ENCODE measurements at regions not wholly inside any gene's neighbourhood (a gene's known extent, or its start where the extent isn't known, plus 50 kb on each side); places are given as distances from the start of the nearest gene placed in this dataset.

DNA sequence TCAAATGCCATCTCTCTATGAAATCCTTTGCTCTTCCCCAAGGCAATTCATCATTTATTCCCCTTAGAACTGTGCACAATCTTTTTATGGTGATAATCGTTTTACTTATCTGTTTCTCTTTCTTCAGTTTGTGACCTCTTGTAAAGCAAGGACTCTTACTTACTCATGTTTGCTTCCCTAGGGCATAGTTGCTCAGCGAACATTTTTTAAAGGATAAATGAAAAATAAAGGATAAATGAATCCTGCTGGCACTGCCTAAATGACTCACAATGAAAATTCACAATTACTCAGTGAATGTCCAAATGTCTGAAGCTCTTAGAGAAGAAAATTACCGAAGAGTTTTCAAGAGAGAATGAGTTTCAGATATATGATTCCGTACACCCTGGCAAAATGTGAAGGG is 671.7 kb downstream of the CDH11 start:
- DNase-seq = no peak

DNA sequence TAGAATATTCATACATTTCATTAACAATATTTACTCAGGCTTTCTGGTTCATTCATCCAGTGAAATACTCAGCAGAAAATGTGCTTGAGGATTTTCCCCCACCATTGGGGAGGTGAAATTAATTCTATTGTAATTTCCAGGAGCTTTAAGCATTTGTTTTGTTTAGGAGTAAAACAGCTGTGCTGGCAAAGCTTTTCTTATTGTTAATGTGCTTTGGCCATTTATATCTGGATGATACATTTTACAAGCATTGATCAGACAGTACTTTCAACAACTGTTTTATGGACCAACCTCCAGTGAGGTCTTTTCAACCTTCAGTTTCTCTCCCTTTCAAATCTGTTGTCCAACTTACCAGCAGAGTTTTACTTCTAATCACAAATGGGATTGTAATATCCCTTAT is 672.4 kb downstream of the CDH11 start:
- DNase-seq = no peak

DNA sequence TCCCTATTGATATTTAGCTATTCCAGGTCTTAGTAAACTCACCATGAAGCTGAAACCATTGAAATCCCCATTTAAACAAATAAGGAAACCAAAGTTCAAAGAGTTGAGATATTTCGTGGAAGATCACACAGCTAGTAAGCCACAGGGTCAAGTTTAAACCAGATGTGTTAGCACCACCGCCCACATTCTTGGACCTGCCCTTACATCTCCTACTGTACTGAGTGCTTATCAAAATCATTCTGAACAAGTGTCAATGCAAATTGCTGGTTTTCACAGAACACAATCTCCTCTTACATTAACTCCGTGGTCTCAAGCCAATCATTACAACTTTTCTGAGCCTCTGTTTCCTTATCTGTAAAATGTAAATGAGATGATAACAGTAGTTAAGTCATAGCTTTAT is 676.2 kb downstream of the CDH11 start:
- no peak for DNase-seq

DNA sequence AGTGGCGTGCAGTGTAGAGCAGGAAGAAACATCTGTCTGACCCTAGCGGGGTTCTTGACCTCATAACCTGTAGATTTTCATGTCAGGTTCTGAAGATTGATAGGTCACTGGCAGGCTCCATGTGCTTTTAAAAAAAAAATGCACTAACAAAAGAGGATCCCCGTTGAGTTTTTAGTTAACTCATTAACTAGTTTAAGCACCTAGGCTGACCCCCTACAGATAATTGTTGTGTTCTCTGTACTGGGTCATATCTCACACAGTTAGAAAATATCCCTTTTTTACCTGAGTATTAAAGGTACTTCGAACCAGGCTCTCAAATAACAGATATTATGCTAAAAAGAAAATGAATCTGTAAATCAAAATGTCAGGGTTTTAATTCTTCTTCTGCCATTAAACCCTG is 676.6 kb downstream of the CDH11 start:
- DNase-seq = no peak

DNA sequence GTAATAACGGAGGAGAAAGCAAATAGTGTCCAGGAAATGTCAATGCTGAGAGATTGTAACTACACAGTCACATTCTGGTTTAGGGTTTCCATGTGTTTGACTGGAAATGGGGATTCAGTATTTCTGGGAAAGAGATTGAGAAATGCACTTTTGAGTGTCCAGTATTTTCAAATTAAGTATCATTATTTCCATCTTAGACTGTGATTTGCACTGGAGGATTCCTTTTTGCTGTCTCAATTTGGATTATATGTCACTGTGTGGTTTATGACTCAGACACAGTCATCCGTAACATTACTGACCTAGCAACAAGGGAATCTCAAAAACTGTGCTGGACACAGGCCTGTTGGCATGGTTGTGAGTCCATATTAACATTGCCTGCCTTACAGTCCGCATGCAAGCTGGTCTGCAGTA is 681.4 kb downstream of the CDH11 start:
- DNase-seq = no peak

DNA sequence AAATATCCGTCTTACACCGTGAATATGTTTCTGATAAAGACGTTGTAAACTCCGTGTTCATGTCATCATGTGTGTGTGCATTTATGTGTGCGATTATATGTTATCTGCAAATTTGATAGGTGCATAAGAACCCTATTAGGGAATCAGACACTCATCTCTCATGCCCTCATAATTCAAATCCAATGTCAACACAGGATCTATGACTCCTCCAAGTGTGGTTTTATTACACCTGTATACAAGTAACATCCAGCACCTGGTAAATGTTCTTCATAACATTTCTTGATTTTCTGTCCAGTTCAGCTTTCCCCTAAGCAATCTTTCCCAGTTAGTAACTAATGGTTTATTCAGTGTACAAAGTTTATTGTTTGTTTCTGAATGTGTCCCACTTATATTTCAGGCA is 681.9 kb downstream of the CDH11 start:
- no peak for DNase-seq

DNA sequence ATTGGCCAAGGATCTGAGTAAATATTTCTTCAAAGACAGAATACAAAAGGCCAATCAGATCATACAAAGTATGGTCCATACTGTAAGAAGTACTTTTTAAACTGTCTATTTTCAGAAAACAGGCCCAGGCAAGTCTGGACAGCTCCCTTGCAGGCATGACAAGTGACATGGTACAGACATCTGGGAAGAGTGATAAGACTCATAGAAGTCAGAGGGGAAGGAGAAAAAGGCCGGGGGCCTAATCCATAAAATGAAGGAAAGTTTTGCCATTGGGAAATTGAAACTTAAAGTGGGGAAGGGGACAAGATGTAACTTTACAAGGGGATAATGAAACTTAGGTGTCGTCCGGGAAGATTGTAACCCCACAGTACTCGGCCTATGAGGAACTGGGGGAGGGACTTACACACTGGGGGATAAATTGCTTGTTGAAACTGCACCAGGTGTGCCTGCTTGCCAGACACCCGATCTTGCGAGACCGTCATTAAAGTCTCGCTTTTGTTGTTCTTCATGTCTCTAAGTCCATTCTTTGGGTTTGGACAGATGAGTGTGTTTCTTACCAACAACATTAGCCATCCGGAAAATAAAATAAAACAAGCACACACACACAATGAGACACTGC is 684.0 kb downstream of the CDH11 start:
- no peak for DNase-seq

DNA sequence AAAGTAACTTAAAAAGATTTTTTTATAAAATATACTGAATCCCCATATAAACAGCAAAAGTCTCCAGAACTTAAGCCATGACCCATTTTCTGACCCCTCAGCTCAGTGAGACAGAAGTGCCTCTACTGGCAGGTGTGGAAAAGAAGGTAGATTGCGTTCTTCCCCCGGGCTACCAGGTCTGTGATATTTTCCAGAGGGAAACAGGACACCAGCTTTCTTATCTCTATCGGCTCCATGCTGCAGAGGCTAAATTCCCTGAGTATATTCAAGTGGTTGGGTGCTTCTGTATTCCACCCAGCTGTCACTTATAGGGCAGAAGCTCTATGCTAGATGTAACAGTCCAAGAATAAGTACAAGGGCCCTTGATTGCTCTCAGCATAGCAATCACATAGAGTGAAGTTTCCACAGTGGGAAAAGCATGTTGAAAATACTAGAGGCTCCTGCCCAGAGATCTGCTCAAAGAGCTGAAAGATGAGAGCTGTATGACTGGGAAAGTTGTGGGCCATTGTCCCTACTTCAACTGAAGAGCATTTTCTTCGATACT is 687.3 kb downstream of the CDH11 start:
- DNase-seq = no peak

DNA sequence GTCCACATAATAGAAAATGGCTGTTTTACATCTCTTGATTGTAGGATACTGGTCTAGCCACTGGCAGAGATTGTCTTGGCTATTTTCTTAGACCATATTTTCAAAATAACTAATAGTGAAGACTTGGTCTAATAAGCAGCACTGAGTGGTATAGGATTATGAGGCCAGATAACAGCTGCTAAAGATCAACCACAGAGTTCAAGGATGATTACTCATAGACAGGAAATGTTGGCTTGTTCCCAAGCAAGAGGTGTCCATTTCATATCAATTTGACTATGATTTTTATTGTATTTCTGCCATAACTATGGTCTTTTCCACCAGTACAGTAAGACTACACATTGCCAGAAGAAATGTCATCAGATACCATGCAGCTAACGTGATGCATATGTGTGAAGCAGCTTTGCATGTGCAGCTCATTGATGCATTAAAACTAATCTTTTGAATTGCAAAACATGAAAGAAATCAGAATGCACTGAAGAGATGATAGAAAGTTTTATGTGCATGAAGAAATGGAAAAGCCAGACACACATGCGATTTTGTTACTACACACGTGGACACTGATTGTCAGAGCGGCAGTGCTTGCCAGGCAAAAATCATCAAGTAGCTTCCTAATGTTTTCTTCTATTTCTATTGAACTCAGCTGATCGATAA is 693.3 kb downstream of the CDH11 start:
- DNase-seq = no peak

DNA sequence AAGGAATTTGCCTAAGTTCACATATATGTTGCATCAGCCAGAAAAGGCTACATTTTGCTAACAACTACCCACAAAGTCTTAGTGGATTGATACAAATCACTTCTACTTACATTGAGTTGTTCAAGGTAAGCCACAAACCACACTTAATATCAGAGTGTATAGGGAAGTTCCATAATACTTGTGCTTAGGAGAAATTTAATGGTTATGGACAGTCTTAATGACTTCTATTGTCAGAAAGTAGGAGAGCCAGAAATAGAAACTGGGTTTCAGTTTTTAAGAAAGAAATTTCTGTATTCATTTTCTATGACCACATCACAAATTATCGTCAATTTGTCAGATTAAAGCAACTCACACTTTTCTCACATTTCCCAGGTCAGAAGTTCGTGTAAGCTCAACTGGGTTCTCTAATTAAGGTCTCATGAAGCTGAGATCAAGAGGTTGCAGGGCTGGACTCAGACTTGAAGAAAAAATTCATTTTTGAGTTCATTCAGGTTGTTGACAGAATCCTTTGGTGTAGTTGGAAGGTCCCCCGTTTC is 695.7 kb downstream of the CDH11 start:
- no peak for DNase-seq

DNA sequence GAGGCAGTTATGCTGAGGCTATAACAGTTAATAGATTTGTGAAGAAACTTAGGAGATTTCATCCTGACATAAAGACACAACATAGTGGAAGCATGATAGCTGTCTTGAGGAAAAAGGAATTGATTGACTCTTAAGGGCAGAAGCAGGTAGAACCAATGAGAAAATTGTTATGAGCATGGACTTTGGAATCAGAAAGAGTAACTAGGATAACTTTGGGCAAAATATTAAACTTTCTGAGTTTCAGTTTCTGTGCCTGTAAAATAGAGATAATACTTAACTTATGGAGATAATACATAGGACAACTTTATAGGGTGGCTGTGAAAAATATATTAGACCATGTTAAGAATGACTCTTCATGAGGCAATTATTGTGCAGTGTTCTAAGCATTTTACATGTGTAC is 696.5 kb downstream of the CDH11 start:
- no peak for DNase-seq

DNA sequence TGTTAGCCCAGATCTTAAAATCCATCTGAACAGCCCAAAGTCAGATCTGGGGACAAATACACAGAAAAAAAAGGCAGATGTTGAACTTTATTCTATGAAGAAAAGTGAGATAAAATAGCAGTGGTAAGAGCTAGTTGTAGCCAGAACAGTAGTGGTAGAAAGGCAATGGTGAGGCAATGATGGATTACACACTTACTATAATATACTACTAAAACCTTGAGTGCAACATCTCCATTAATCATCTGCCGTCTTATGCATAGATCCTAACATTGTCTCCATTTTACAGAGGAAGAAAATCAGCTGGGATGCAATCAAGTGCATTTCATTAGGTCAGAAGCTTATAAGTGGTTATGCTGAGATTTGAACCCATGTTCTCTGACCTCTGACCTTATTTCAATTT is 699.6 kb downstream of the CDH11 start:
- no peak for DNase-seq

DNA sequence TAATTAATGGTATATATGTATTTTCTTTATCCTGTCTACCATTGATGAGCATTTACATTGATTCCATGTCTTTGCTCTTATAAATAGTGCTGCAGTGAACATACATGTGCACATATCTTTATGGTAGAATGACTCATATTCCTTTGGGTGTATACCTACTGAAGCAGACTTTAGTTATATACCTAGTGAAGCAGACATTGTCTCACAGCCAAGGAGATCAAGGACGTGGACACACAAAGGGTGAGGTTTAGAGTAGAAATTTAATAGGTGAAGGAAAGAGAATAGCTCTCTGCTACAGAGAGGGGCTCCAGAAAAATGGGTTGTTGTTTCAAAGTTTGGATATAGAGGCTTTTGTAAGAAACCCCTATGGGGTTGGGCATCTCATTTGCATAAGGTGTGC is 700.3 kb downstream of the CDH11 start:
- no peak for DNase-seq

DNA sequence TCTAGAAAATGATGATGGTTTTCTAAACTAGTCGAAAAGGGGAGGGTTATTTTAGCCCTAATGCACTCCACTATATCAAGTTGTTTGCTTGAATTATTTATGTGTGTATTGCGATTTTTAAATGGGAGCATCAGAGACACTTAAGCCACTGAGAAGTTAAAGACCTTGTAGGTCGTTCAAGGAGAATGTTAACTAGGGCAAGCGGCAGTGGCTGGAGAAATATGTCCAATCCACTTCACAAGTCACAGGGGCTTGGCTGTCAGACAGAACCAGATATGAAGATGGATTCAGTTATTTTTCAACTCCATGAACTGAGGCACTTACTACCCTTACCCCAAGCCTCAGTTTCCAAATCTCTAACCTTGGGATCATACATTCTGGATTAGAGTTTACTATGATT is 702.0 kb downstream of the CDH11 start:
- no peak for DNase-seq

DNA sequence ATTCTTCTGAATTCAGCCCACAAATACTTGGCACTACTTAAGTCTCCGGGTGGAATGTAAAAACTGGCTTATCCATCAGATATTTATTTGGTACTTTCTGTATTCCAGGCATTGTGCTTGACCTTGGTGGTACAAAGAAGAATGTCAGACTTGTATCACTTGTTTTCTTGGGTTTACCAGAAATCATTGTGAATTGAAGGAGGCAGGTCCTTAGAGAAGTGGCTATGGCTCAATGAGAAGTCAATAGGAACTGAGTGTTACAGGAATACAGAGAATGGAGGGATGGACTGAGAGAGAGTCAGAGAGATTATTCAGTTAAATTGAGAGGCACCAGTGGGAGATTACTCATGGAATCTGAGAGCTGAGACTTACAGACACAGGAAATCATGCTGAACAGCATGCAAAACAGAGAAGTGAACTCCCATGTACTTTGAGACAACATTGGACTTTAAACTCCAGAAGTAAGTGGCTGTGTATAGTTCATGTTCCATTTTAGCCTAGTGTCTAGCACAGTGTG is 704.1 kb downstream of the CDH11 start:
- no peak for DNase-seq

DNA sequence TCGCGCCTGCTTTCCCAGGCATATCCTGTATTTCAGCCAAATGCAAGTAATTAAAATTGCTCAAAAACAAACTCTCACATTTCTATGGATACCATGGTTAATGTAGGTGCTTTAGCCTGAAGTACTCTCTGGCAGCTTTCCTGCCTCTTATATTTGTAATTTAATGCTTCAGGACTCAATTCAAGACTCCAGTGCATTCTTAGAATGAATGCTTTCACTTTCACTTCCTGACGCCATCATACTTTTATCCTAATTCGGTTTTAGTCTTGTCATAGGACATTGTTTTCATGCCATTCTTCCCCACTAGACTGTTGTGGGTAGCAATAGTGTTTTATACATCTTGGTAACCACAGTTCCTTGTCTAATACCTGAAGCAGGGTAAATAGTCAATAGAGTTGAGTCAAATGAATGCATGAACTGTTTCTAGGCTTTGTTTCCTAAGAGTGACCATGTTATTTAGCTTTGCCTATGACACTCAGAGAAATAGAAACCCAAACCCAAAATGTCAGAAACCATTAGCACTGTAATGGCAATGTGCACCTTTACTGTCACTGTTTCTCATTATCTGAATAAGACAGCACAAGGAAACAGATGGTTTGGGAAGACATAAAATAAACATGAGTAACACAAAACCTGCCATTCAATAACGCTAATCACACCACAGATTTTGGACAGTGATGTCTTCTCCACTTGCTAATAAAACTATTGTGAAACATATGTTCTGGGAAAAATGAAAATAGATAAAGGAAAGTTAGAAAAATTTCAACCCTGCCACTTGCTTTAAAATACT is 705.5 kb downstream of the CDH11 start:
- no peak for DNase-seq

DNA sequence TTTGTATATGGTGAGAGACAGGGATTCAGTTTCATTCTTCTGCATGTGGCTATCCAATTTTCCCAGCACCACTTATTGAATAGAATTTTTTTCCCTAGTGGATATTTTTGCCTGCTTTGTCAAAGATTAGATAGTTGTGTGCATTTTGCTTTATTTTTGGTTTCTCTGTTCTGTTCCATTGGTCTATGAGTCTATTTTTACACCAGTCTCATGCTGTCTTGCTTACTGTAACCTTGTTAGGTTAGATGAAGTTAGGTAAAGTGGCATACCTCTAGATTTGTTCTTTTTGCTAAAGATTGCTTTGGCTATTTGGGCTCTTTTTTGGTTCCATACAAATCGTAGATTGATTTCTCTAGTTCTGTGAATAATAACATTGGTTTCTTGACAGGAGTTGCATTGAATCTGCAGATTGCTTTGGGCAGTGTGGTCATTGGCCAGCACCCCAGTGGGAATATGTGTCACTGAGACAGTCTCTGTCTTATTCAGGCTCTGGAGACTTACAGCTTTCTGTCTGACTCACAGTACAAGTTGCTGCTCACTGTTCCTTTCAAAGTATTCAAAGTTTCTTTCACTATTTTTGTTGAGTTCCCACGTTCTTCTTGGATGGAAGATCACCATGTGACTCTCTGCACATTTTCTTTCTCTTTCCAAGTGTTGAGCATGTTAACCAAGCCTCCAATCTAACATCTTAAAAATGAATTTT is 709.1 kb downstream of the CDH11 start:
- DNase-seq = no peak

DNA sequence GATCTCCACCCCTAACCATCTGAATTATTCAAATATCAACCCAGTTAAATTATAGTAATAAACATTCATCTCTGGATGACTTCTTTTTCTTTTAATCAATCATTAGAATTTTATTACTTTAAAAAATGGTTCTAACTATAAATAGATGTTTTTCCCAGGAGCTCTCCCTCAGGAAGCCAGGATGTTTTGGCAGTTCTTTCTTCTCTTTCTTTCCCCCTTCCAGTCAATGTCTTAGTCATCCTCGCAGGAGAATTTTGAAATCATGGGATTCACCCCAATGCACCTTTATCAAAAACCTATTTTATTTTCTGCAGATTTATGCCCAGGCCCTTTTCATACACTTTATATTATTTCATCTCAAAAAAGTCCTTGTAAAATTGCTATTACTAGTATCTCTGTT is 711.6 kb downstream of the CDH11 start:
- no peak for DNase-seq

DNA sequence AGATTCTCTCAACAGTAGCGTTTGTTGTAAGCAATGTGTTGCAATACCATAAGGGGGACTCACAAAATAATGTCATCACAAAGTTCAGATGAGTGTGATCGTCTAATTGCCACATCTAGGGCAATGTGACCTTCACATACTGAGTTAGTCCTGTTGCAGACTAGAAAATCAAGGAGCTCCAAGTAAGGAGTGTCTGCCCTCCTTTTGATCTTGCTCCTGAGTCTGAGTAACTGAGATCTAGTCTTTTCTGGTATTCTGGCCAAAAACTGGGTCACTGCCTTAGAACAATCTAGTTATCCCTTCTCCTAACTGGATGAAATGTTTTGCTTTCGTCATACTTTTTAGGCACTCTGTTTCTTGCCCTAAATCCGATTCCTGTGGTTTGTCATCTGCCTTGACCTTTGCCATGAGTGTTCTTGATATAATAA is 712.1 kb downstream of the CDH11 start:
- DNase-seq = no peak

DNA sequence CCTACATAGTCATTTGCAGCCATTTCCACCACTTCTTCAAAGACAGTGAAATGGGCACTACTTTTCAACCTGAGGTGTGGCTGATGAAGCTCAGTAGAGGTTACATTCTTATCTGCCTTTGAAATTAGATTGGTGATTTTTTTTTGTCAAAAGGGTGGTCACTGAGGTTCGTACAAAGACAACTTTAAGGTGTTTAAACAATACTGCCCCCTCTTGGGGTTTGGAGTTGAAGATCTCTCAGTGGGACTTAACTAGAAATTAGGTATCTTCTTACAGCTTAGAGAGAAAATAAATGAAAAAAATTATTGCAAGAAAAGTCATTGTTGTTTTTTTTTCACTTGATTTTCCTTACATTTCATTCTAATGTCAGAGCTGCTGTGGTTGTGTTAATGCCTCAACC is 713.2 kb downstream of the CDH11 start:
- no peak for DNase-seq

DNA sequence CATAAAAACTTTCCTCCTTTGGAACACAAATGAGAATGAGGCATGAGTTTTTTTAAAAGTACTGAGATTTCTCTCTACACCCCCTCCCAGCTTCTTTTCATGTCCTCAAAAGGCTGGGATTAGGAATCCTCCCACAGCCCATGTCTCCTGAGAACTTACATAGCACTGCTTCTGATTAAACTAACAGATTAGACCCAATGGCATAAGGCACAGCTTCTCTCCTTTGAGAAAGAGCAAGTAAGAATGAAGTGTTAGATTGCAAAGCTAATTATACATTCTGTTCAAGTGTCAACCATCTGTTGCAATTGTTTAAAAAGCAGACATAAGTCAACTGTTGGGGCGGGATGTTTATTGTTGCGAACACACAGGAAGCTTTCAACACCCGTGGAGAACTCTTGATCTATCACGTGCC is 715.1 kb downstream of the CDH11 start:
- DNase-seq = no peak

DNA sequence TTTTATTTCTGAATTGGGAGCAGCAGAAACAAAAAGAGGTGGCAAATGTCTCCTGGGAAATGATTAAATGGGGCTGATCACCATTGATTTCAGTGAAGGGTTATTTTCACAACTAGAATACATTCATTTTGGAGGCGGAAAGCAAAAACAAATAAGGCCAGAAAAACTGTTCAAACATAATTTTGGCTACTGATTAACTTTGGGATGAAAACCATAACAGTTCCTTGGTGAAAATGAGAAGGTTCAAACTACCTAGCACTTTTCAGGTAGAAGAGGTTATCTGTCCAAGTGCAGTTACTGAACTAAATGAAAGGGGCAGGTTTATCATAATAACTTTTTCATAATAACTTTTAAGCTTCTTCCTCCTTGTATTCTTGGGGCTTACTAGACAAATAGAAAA is 718.5 kb downstream of the CDH11 start:
- no peak for DNase-seq

DNA sequence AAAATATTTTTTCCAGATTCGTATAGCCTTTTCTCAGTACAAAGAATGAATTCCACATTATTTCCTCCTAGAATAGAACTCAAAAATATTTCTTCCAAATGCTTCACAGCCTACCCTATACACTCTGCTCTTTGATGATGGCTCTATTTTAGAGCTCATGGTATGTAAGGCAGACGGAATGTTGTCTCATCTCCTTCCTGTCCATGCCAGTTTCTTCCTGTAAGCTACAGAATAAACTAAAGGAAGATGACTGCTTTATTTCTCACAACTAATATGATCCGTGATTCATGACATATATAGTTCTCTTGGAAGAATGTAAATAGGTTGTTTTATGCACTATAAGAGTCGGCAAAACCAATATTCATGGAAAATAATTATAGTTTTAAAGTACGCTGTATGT is 723.1 kb downstream of the CDH11 start:
- DNase-seq = no peak
